Esophagus squamous epithelium (tissue), 4 donors: ENCODE measurements at regions not wholly inside any gene's neighbourhood (a gene's known extent, or its start where the extent isn't known, plus 50 kb on each side); places are given as distances from the start of the nearest gene placed in this dataset.

Experiments
- CTCF ChIP-seq, 6 experiments: fragments of 450-650 bp in 4 of 6; fragments of 200-600 bp in 2 of 6; sonication (generic) in 2 of 6; IDR thresholded peaks; one replicate each; pipeline ENCODE4 v1.5.1; 2016 to 2019; ENCODE audit warnings: antibody characterized with exemption in 6 of 6, mild to moderate bottlenecking in 4 of 6, moderate library complexity in 4 of 6
- POLR2A ChIP-seq, 4 donors: fragments of 450-650 bp; IDR thresholded peaks; one replicate each; pipeline ENCODE4 v1.6.1; 2017; ENCODE audit warnings: antibody characterized with exemption in 4 of 4, mild to moderate bottlenecking in 4 of 4, moderate library complexity in 3 of 4

DNA sequence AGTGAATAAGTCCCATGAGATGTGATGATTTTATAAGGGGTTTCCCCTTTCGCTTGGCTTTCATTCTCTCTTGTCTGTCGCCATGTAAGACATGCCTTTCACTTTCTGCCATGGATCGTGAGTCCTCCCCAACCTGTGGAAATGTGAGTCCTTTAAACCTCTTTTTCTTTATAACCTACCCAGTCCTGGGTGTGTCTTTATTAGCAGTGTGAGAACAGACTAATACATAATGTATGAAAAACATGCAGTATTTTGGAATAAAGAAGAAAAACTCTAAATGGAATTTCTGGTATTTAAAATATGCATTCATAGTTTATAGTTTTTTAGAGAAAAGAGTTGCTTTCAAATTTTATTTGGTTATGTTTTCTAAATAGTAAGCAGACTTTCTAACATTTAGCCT is 360.7 kb downstream of the PCDH7 start:
- TF ChIP-seq CTCF (IDR thresholded peaks at IDR 0.05), result no peak
- no peak for TF ChIP-seq POLR2A (IDR thresholded peaks at IDR 0.05)
